Smooth muscle cell (in vitro differentiated cells): ENCODE measurements at regions not wholly inside any gene's neighbourhood (a gene's known extent, or its start where the extent isn't known, plus 50 kb on each side); places are given as distances from the start of the nearest gene placed in this dataset.

Experiments
- DNase-seq: peaks from one replicate; lab custom pipeline; 2025; ENCODE audit not compliant: unreplicated experiment; lab: John Stamatoyannopoulos, UW
- H2AFZ ChIP-seq: fragments of 200-600 bp; sonication (generic); 2 replicates; pipeline ENCODE4 v1.6.0; 2016; ENCODE audit warnings: antibody characterized with exemption, low read depth, mild to moderate bottlenecking
- H3F3A ChIP-seq: fragments of 200-600 bp; sonication (generic); 2 replicates; pipeline ENCODE4 v1.6.0; 2017; ENCODE audit warnings: antibody characterized with exemption, low read depth
- H3K27ac ChIP-seq: fragments of 200-600 bp; sonication (generic); 2 replicates; pipeline ENCODE4 v1.5.1; 2016; ENCODE audit warnings: low read depth, mild to moderate bottlenecking
- H3K27me3 ChIP-seq: fragments of 200-600 bp; sonication (generic); 2 replicates; pipeline ENCODE4 v1.6.1; 2016; ENCODE audit warnings: low read depth, mild to moderate bottlenecking
- H3K36me3 ChIP-seq: fragments of 200-600 bp; sonication (generic); 2 replicates; pipeline ENCODE4 v1.5.1; 2016; ENCODE audit warnings: low read depth
- H3K4me1 ChIP-seq: fragments of 200-600 bp; sonication (generic); 2 replicates; pipeline ENCODE4 v1.5.1; 2016; ENCODE audit warnings: low read depth
- H3K4me2 ChIP-seq: fragments of 200-600 bp; sonication (generic); 2 replicates; pipeline ENCODE4 v1.6.0; 2016; ENCODE audit warnings: mild to moderate bottlenecking
- H3K4me3 ChIP-seq: fragments of 200-600 bp; sonication (generic); 2 replicates; pipeline ENCODE4 v1.5.1; 2016; ENCODE audit warnings: mild to moderate bottlenecking
- H3K79me2 ChIP-seq: fragments of 200-600 bp; sonication (generic); 2 replicates; pipeline ENCODE4 v1.6.0; 2016; ENCODE audit warnings: low read depth, mild to moderate bottlenecking
- H3K9ac ChIP-seq: fragments of 200-600 bp; sonication (generic); 2 replicates; pipeline ENCODE4 v1.6.0; 2016; ENCODE audit warnings: low read depth
- H3K9me3 ChIP-seq: fragments of 200-600 bp; sonication (generic); replicated peaks from 2 replicates; pipeline ENCODE4 v1.5.1; 2016; ENCODE audit warnings: low read depth
- H4K20me1 ChIP-seq: fragments of 200-600 bp; sonication (generic); 2 replicates; pipeline ENCODE4 v1.6.0; 2016; ENCODE audit warnings: low read depth
- CTCF ChIP-seq: fragments of 200-600 bp; sonication (generic); IDR thresholded peaks from 2 replicates; pipeline ENCODE4 v1.5.1; 2017; ENCODE audit warnings: borderline replicate concordance, mild to moderate bottlenecking, antibody characterized with exemption; ENCODE audit not compliant: insufficient read depth, poor library complexity, severe bottlenecking
- WGBS: methylation state at CpG from one replicate; pipeline ENCODE4 v1.1.7; 2016; ENCODE audit warnings: low lambda C conversion rate; 5-methylcytosine and 5-hydroxymethylcytosine counted together

- H3K4me3 ChIP-seq, result no peak overlapping the region
- no peaks in the 10 kb centered on the region for H3K4me1 ChIP-seq
- 66% methylated on average over 7 of the region's 7 CpGs for WGBS
- H3K36me3 ChIP-seq, result no peaks in the 10 kb centered on the region
- no peaks in the 10 kb centered on the region for H3F3A ChIP-seq
- no peak for DNase-seq
- H3K9me3 ChIP-seq, result no peaks in the 10 kb centered on the region
- no peaks in the 10 kb centered on the region for H3K27me3 ChIP-seq
- no peak overlapping the region for H3K27ac ChIP-seq
- no peak overlapping the region for H3K9ac ChIP-seq
- H2AFZ ChIP-seq, result no peak overlapping the region
- H3K4me2 ChIP-seq, result no peak overlapping the region
- no peaks in the 10 kb centered on the region for H4K20me1 ChIP-seq
- no peaks in the 10 kb centered on the region for H3K79me2 ChIP-seq
- no peak for TF ChIP-seq CTCF
These were observed 75.2 kb upstream of the PLAC8 start for GRCh38 chr4:83189631-83190136.

DNA sequence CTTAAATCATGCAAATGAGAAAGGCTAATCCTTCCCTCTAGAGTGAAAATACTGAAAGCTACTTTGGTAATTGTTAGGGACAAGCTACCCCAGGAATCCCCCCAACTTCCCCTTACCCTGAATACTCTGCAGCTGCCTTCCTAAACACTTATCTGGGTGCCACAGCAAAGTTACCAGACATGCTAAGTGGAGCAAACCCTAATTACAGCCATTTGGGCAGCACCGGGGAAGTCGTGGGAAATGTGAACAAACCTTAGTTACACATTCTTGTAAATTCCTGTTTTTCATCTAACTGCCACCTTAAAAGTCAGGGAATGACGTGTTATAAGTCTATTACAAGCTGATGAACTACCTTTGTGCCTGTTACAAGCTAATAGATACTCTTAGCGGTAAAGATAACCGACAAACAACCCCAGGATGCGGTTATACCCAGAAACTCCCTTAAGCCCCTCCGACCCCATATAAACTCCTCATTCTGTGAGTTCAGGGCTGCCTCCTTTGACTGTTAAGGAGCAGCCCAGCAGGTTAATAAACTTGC, 66.0 kb upstream of the PLAC8 start:
- no peak for DNase-seq
- WGBS, result 73% methylated on average over 7 of the region's 7 CpGs
- TF ChIP-seq CTCF, result no peak
- Histone ChIP-seq H3K9me3 (no peaks in the 10 kb centered on the region), H3K27me3 (no peaks in the 10 kb centered on the region), H2AFZ (no peak overlapping the region), H3K79me2 (no peaks in the 10 kb centered on the region), H3K9ac (no peak overlapping the region), H4K20me1 (no peaks in the 10 kb centered on the region), H3K4me3 (no peak overlapping the region), H3F3A (no peaks in the 10 kb centered on the region), H3K4me2 (no peak overlapping the region), H3K36me3 (no peaks in the 10 kb centered on the region), H3K27ac (no peak overlapping the region), H3K4me1 (no peaks in the 10 kb centered on the region)

GRCh38 chr4:83179205-83179604, 64.7 kb upstream of the PLAC8 start:
- H3K9ac ChIP-seq, result no peak overlapping the region

More at GRCh38 chr4:83179205-83179604, 64.7 kb upstream of the PLAC8 start:
- Histone ChIP-seq H4K20me1 (no peaks in the 10 kb centered on the region), H3K9me3 (no peaks in the 10 kb centered on the region), H3K79me2 (no peaks in the 10 kb centered on the region), H3K36me3 (no peaks in the 10 kb centered on the region), H3K27me3 (no peaks in the 10 kb centered on the region), H3K4me3 (no peak overlapping the region), H3F3A (no peaks in the 10 kb centered on the region), H2AFZ (no peak overlapping the region), H3K4me2 (no peak overlapping the region), H3K27ac (no peak overlapping the region), H3K4me1 (no peaks in the 10 kb centered on the region)
- no peak for TF ChIP-seq CTCF
- DNase-seq, result no peak
- WGBS, result 63% methylated on average over 2 of the region's 2 CpGs
